ENCODE measurements at regions not wholly inside any gene's neighbourhood (a gene's known extent, or its start where the extent isn't known, plus 50 kb on each side); places are given as distances from the start of the nearest gene placed in this dataset.

DNA sequence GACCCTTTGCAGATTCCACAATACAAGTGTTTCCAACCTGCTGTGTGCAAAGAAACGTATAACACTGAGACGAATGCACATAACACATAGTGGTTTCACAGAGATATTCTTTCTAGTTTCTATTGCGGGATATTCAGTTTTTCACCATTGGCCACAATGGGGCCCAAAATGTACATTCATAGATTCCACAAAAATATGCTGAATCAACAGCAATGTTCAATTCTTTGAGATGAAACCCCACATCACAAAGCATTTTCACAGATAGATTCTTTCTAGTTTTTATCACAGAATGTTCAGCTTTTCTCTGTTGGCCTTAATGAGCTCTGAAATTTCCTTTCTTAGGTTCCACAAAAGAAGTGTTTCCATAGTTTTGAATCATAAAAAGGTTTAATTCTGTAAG is 2472.3 kb downstream of the TP53TG3F start:
- TF ChIP-seq, protein P1, sequence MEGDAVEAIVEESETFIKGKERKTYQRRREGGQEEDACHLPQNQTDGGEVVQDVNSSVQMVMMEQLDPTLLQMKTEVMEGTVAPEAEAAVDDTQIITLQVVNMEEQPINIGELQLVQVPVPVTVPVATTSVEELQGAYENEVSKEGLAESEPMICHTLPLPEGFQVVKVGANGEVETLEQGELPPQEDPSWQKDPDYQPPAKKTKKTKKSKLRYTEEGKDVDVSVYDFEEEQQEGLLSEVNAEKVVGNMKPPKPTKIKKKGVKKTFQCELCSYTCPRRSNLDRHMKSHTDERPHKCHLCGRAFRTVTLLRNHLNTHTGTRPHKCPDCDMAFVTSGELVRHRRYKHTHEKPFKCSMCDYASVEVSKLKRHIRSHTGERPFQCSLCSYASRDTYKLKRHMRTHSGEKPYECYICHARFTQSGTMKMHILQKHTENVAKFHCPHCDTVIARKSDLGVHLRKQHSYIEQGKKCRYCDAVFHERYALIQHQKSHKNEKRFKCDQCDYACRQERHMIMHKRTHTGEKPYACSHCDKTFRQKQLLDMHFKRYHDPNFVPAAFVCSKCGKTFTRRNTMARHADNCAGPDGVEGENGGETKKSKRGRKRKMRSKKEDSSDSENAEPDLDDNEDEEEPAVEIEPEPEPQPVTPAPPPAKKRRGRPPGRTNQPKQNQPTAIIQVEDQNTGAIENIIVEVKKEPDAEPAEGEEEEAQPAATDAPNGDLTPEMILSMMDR (IDR thresholded peaks at IDR 0.05; ENCODE audit: low read depth, low read length), result no peak
- TF ChIP-seq EZH2phosphoT487 (IDR thresholded peaks at IDR 0.05; ENCODE audit: low read depth), result no peak

Measured in OCI-LY3 (cell line).